Thoracic aorta (tissue), 2 donors: ENCODE measurements at regions not wholly inside any gene's neighbourhood (a gene's known extent, or its start where the extent isn't known, plus 50 kb on each side); places are given as distances from the start of the nearest gene placed in this dataset.

Experiments used
- ATAC-seq: fragments of 150-250 bp; one replicate; pipeline ENCODE4 v1.8.0; 2017; ENCODE audit warnings: low read depth; ENCODE audit not compliant: insufficient number of reproducible peaks, low FRiP score
- DNase-seq: peaks from one replicate; pipeline ENCODE4 v3.0.0-alpha.2; 2020; ENCODE audit warnings: low spot score
- H3K27ac ChIP-seq, 2 donors: fragments of 200-600 bp; sonication (generic); 1 replicate in 1 of 2; 2 replicates in 1 of 2; pipeline ENCODE4 v1.5.1; 2016; ENCODE audit warnings: mild to moderate bottlenecking in 2 of 2, moderate library complexity in 2 of 2
- H3K27me3 ChIP-seq: fragments of 200-600 bp; sonication (generic); replicated peaks from 2 replicates; pipeline ENCODE4 v1.6.0; 2016; ENCODE audit warnings: mild to moderate bottlenecking; ENCODE audit not compliant: insufficient read depth
- H3K36me3 ChIP-seq: fragments of 200-600 bp; sonication (generic); one replicate; pipeline ENCODE4 v1.5.1; 2016
- H3K4me1 ChIP-seq, 2 donors: fragments of 200-600 bp; sonication (generic); 1 replicate in 1 of 2; 2 replicates in 1 of 2; pipeline versions ENCODE4 v1.5.1 to v1.6.0; 2016; ENCODE audit warnings: low read depth in 2 of 2, mild to moderate bottlenecking in 1 of 2; ENCODE audit not compliant: control insufficient read depth in 1 of 2
- H3K4me3 ChIP-seq: fragments of 200-600 bp; sonication (generic); 2 replicates; pipeline ENCODE4 v1.5.1; 2016; ENCODE audit warnings: mild to moderate bottlenecking
- H3K9me3 ChIP-seq: fragments of 200-600 bp; sonication (generic); 2 replicates; pipeline ENCODE4 v1.5.1; 2016
- TF ChIP-seq, protein P1 (sequence below): fragments of 200-600 bp; sonication (generic); IDR thresholded peaks from one replicate; pipeline ENCODE4 v1.5.1; 2019; ENCODE audit warnings: antibody characterized with exemption

DNA sequence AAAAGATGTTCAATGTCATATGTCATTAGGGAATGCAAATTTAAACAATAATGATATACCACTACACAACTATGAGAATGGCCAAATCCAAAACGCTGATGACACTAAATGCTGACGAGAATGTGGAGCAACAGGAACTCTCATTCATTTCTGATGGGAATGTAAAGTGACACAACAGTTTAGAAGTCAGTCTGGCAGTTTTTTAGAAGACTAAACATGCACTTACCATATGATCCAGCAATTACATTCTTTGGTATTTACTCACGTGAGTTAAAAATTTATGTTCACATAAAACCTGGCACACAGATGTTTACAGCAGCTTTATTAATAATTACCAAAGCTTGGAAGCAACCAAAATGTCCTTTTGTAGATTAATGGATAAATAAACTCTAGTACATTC lies 110.4 kb upstream of the C1orf21 start:
- DNase-seq (no peak), ATAC-seq (no peak)
- no peak overlapping the region for H3K27ac ChIP-seq
- H3K4me3 ChIP-seq: no peak overlapping the region
- TF ChIP-seq, protein P1, sequence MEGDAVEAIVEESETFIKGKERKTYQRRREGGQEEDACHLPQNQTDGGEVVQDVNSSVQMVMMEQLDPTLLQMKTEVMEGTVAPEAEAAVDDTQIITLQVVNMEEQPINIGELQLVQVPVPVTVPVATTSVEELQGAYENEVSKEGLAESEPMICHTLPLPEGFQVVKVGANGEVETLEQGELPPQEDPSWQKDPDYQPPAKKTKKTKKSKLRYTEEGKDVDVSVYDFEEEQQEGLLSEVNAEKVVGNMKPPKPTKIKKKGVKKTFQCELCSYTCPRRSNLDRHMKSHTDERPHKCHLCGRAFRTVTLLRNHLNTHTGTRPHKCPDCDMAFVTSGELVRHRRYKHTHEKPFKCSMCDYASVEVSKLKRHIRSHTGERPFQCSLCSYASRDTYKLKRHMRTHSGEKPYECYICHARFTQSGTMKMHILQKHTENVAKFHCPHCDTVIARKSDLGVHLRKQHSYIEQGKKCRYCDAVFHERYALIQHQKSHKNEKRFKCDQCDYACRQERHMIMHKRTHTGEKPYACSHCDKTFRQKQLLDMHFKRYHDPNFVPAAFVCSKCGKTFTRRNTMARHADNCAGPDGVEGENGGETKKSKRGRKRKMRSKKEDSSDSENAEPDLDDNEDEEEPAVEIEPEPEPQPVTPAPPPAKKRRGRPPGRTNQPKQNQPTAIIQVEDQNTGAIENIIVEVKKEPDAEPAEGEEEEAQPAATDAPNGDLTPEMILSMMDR: no peak
- H3K27me3 ChIP-seq: no peaks in the 10 kb centered on the region
- no peaks in the 10 kb centered on the region for H3K9me3 ChIP-seq
- H3K36me3 ChIP-seq: no peaks in the 10 kb centered on the region
- H3K4me1 ChIP-seq: no peaks in the 10 kb centered on the region

DNA sequence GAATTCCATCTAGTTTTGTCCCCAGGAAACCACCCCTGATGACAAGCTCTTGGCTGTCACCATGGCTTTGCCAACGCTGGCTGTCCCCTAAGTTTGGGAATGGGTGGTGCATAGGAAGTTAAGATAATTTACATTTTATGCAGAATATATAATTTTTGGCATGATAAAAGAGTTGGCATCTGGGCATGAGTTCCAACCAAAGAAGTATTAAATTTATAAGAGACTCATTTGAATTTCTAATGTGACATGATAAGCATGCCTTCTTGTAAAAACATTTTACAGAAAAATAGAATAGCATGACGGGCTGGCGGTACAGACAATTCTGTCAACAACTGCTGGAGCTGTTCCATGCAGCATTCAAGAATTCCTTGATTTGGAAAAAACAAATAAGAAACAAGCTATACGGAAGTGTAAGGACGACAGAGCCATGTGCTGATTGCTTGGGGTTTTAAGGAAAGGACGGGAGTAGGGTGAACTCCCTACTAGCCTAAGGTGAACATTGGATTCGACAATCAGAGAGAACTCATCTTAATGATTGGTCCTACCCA lies 106.8 kb upstream of the C1orf21 start:
- Histone ChIP-seq H3K4me3 (no peak overlapping the region), H3K27ac (no peak overlapping the region), H3K9me3 (no peaks in the 10 kb centered on the region), H3K36me3 (no peaks in the 10 kb centered on the region), H3K27me3 (no peaks in the 10 kb centered on the region), H3K4me1 (peaks cover 0 to 13% of the 10 kb centered on the region in 2 donors)
- TF ChIP-seq, protein P1: no peak
- DNase-seq (no peak), ATAC-seq (no peak)

DNA sequence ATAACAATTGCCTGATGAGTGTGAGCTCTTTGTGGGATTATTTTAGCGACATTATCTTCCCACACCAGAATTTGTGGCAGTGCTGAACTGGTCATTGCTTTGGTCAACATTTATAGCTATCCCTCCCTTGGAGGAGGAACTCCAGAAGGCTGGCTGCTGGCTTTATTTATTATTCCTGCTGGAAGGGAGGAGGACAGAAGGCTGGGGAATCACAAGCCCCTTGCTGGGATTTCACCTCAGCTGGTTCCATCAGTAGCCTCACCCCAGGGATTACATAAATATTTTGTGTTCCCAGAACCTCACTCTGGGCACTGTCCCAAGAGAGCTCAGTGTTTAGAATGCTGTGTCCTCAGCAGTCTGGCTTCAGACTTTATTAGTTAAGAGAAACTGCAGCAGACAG lies 102.8 kb upstream of the C1orf21 start:
- no peaks in the 10 kb centered on the region for H3K36me3 ChIP-seq
- no peak for DNase-seq
- H3K9me3 ChIP-seq: no peaks in the 10 kb centered on the region
- H3K27me3 ChIP-seq: no peaks in the 10 kb centered on the region
- H3K27ac ChIP-seq: no peak overlapping the region
- H3K4me1 ChIP-seq: peaks cover 0 to 13% of the 10 kb centered on the region in 2 donors
- TF ChIP-seq, protein P1: no peak
- no peak for ATAC-seq
- H3K4me3 ChIP-seq: no peak overlapping the region

DNA sequence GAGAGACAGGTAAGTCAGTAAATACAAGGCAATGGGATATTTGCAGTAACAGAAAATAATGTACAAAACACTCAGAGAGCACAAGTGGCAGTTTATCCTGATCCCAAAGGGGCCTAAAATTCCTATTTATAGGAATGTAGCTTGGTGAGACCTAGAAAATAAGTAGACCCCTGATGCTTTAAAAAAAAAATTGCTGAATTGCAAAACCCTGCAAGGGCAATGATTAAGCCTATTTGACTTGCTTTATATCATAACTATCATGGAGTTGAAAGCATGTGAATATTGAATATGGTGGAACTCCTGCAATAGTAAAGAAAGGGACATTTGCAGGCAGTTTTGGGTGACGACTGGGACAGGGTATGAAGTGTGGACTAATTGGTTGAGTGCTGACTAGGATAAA lies 101.9 kb upstream of the C1orf21 start:
- no peak overlapping the region for H3K27ac ChIP-seq
- ATAC-seq (no peak), DNase-seq (no peak)
- peaks cover 0 to 13% of the 10 kb centered on the region in 2 donors for H3K4me1 ChIP-seq
- no peaks in the 10 kb centered on the region for H3K9me3 ChIP-seq
- no peak overlapping the region for H3K4me3 ChIP-seq
- TF ChIP-seq, protein P1: no peak
- no peaks in the 10 kb centered on the region for H3K27me3 ChIP-seq
- no peaks in the 10 kb centered on the region for H3K36me3 ChIP-seq

DNA sequence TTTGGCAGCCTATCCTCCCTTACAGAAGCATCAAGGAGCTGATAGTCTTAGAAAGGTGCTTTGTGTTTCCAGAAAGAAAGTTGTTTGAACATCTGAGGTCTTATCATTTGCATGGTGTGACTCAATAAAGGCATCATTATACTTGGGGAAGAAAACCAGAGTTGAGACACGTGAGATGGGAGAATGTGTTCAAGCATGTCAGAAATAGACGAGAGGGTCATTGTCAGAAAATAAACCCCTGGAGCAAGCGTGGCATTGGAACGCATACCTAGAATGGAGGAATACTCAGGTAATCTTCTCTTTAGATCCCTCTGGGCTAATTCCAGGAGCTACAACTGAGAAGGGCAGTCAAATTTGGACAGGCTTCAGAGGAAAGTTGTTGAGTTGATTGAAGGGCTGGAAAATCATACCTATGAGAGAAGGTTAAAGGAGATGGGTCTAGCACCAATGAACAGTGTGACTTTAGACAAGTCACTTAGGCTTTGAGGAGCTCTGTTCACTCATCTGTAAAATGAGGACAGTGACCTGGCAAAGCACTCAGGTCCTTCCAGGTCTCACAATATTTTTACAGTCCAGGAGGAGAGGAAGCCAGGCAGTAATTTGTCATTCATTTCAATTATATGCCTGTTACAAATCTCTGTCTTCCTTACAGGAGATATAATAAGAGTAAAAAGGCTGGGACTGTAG lies 101.3 kb upstream of the C1orf21 start:
- no peaks in the 10 kb centered on the region for H3K9me3 ChIP-seq
- TF ChIP-seq, protein P1: no peak
- DNase-seq: no peak
- H3K4me3 ChIP-seq: no peak overlapping the region
- H3K27me3 ChIP-seq: no peaks in the 10 kb centered on the region
- H3K36me3 ChIP-seq: no peaks in the 10 kb centered on the region
- no peak overlapping the region for H3K27ac ChIP-seq
- peaks cover 0 to 13% of the 10 kb centered on the region in 2 donors for H3K4me1 ChIP-seq
- ATAC-seq: no peak
